IgD-negative memory B cell (primary cell): ENCODE measurements at regions not wholly inside any gene's neighbourhood (a gene's known extent, or its start where the extent isn't known, plus 50 kb on each side); places are given as distances from the start of the nearest gene placed in this dataset.

Source experiments
- H3K27ac Mint-ChIP-seq, 3 donors: one replicate each; pipeline ENCODE4 v1.8.0; 2020 to 2022; ENCODE audit warnings: mild to moderate bottlenecking in 3 of 3, mixed read lengths in 3 of 3, moderate library complexity in 1 of 3
- H3K27me3 Mint-ChIP-seq: one replicate; pipeline ENCODE4 v1.8.0; 2021; ENCODE audit warnings: mixed read lengths
- H3K36me3 Mint-ChIP-seq: one replicate; pipeline ENCODE4 v1.8.0; 2020; ENCODE audit warnings: mild to moderate bottlenecking, mixed read lengths
- H3K4me1 Mint-ChIP-seq, 3 donors: one replicate each; pipeline ENCODE4 v1.8.0; 2020 to 2022; ENCODE audit warnings: mixed read lengths in 3 of 3, mild to moderate bottlenecking in 1 of 3
- H3K4me3 Mint-ChIP-seq, 4 donors: one replicate each; pipeline ENCODE4 v1.8.0; 2020 to 2022; ENCODE audit warnings: mild to moderate bottlenecking in 4 of 4, mixed read lengths in 4 of 4, moderate library complexity in 3 of 4
- H3K9me3 Mint-ChIP-seq, 3 donors: one replicate each; pipeline ENCODE4 v1.8.0; 2020 to 2021; ENCODE audit warnings: mixed read lengths in 3 of 3, mild to moderate bottlenecking in 1 of 3

- Mint-ChIP-seq H3K36me3 (no peaks in the 10 kb centered on the region), H3K4me1 (peaks cover 0 to 2% (median 0%) of the 10 kb centered on the region in 3 donors), H3K4me3 (no peak overlapping the region), H3K9me3 (peaks cover 2 to 3% (median 2%) of the 10 kb centered on the region in 3 donors), H3K27me3 (no peaks in the 10 kb centered on the region), H3K27ac (no peak overlapping the region)
Measured at GRCh38 chr17:69757688-69758430, 317.2 kb upstream of the KCNJ16 start.

- Mint-ChIP-seq H3K4me1 (peaks cover 0 to 2% (median 0%) of the 10 kb centered on the region in 3 donors), H3K27me3 (no peaks in the 10 kb centered on the region), H3K36me3 (no peaks in the 10 kb centered on the region), H3K27ac (no peak overlapping the region), H3K9me3 (peaks cover 0 to 5% (median 4%) of the 10 kb centered on the region in 3 donors), H3K4me3 (no peak overlapping the region)
Measured at GRCh38 chr17:69760562-69760961, 314.5 kb upstream of the KCNJ16 start.

- Mint-ChIP-seq H3K9me3 (peaks cover 0 to 5% (median 4%) of the 10 kb centered on the region in 3 donors), H3K27ac (no peak overlapping the region), H3K27me3 (no peaks in the 10 kb centered on the region), H3K36me3 (no peaks in the 10 kb centered on the region), H3K4me3 (no peak overlapping the region), H3K4me1 (peaks cover 0 to 2% (median 0%) of the 10 kb centered on the region in 3 donors)
Measured at GRCh38 chr17:69761011-69761410, 314.0 kb upstream of the KCNJ16 start.

- Mint-ChIP-seq H3K4me1 (peaks cover 0 to 2% (median 0%) of the 10 kb centered on the region in 3 donors), H3K4me3 (no peak overlapping the region), H3K27ac (no peak overlapping the region), H3K9me3 (peaks cover 0 to 5% (median 4%) of the 10 kb centered on the region in 3 donors), H3K27me3 (no peaks in the 10 kb centered on the region), H3K36me3 (no peaks in the 10 kb centered on the region)
Measured at GRCh38 chr17:69761767-69762321, 313.2 kb upstream of the KCNJ16 start.

GRCh38 chr17:69762359-69762758, 312.7 kb upstream of the KCNJ16 start:
- no peak overlapping the region for H3K4me3 Mint-ChIP-seq
- H3K27me3 Mint-ChIP-seq = no peaks in the 10 kb centered on the region
- no peaks in the 10 kb centered on the region for H3K36me3 Mint-ChIP-seq
- no peak overlapping the region for H3K27ac Mint-ChIP-seq
- H3K4me1 Mint-ChIP-seq = peaks cover 0 to 2% (median 0%) of the 10 kb centered on the region in 3 donors
- peaks cover 0 to 5% (median 4%) of the 10 kb centered on the region in 3 donors for H3K9me3 Mint-ChIP-seq

GRCh38 chr17:69762766-69763165, 312.3 kb upstream of the KCNJ16 start:
- no peak overlapping the region for H3K4me3 Mint-ChIP-seq
- H3K27me3 Mint-ChIP-seq = no peaks in the 10 kb centered on the region
- H3K36me3 Mint-ChIP-seq = no peaks in the 10 kb centered on the region

GRCh38 chr17:69763503-69763902, 311.5 kb upstream of the KCNJ16 start:
- no peak overlapping the region for H3K27ac Mint-ChIP-seq
- peaks cover 0 to 4% (median 3%) of the 10 kb centered on the region in 3 donors for H3K9me3 Mint-ChIP-seq
- H3K27me3 Mint-ChIP-seq = no peaks in the 10 kb centered on the region
- H3K4me1 Mint-ChIP-seq = peaks cover 0 to 2% (median 0%) of the 10 kb centered on the region in 3 donors
- no peaks in the 10 kb centered on the region for H3K36me3 Mint-ChIP-seq
- no peak overlapping the region for H3K4me3 Mint-ChIP-seq

More at GRCh38 chr17:69762766-69763165, 312.3 kb upstream of the KCNJ16 start:
- Mint-ChIP-seq H3K27ac (no peak overlapping the region), H3K4me1 (peaks cover 0 to 2% (median 0%) of the 10 kb centered on the region in 3 donors), H3K9me3 (peaks cover 0 to 4% (median 3%) of the 10 kb centered on the region in 3 donors)

- Mint-ChIP-seq H3K27me3 (no peaks in the 10 kb centered on the region), H3K4me1 (peaks cover 0 to 2% (median 0%) of the 10 kb centered on the region in 3 donors), H3K36me3 (no peaks in the 10 kb centered on the region), H3K4me3 (no peak overlapping the region), H3K9me3 (peaks cover 0 to 4% (median 3%) of the 10 kb centered on the region in 3 donors), H3K27ac (no peak overlapping the region)
Measured at GRCh38 chr17:69764146-69764545, 310.9 kb upstream of the KCNJ16 start.

GRCh38 chr17:69769050-69769449, 306.0 kb upstream of the KCNJ16 start:
- no peaks in the 10 kb centered on the region for H3K9me3 Mint-ChIP-seq

GRCh38 chr17:69773081-69773480, 301.9 kb upstream of the KCNJ16 start:
- Mint-ChIP-seq H3K27me3 (no peaks in the 10 kb centered on the region), H3K27ac (no peak overlapping the region), H3K4me1 (no peaks in the 10 kb centered on the region), H3K9me3 (no peaks in the 10 kb centered on the region), H3K4me3 (no peak overlapping the region), H3K36me3 (no peaks in the 10 kb centered on the region)

More at GRCh38 chr17:69769050-69769449, 306.0 kb upstream of the KCNJ16 start:
- H3K27me3 Mint-ChIP-seq = no peaks in the 10 kb centered on the region
- no peaks in the 10 kb centered on the region for H3K36me3 Mint-ChIP-seq
- no peaks in the 10 kb centered on the region for H3K4me1 Mint-ChIP-seq
- H3K27ac Mint-ChIP-seq = no peak overlapping the region
- no peak overlapping the region for H3K4me3 Mint-ChIP-seq

GRCh38 chr17:69779378-69780214, 295.4 kb upstream of the KCNJ16 start:
- Mint-ChIP-seq H3K9me3 (peaks cover 0 to 11% (median 3%) of the 10 kb centered on the region in 3 donors), H3K27me3 (no peaks in the 10 kb centered on the region), H3K27ac (no peak overlapping the region), H3K4me1 (no peaks in the 10 kb centered on the region), H3K36me3 (peaks cover 2% of the 10 kb centered on the region), H3K4me3 (no peak overlapping the region)

GRCh38 chr17:69783865-69784264, 291.2 kb upstream of the KCNJ16 start:
- no peak overlapping the region for H3K4me3 Mint-ChIP-seq

GRCh38 chr17:69788957-69789356, 286.1 kb upstream of the KCNJ16 start:
- H3K27me3 Mint-ChIP-seq = no peaks in the 10 kb centered on the region
- H3K9me3 Mint-ChIP-seq = peaks cover 0 to 3% (median 2%) of the 10 kb centered on the region in 3 donors
- no peaks in the 10 kb centered on the region for H3K4me1 Mint-ChIP-seq
- H3K36me3 Mint-ChIP-seq = no peaks in the 10 kb centered on the region
- H3K4me3 Mint-ChIP-seq = no peak overlapping the region
- no peak overlapping the region for H3K27ac Mint-ChIP-seq

More at GRCh38 chr17:69783865-69784264, 291.2 kb upstream of the KCNJ16 start:
- Mint-ChIP-seq H3K27ac (no peak overlapping the region), H3K9me3 (peaks cover 2 to 11% (median 3%) of the 10 kb centered on the region in 3 donors), H3K27me3 (no peaks in the 10 kb centered on the region), H3K36me3 (peaks cover 2% of the 10 kb centered on the region), H3K4me1 (no peaks in the 10 kb centered on the region)

GRCh38 chr17:69796078-69796477, 278.9 kb upstream of the KCNJ16 start:
- Mint-ChIP-seq H3K4me3 (no peak overlapping the region), H3K27me3 (no peaks in the 10 kb centered on the region), H3K4me1 (peaks cover 0 to 1% (median 0%) of the 10 kb centered on the region in 3 donors), H3K9me3 (peaks cover 2 to 7% (median 4%) of the 10 kb centered on the region in 3 donors), H3K27ac (no peak overlapping the region), H3K36me3 (no peaks in the 10 kb centered on the region)

- Mint-ChIP-seq H3K27me3 (no peaks in the 10 kb centered on the region), H3K4me3 (no peak overlapping the region), H3K36me3 (no peaks in the 10 kb centered on the region), H3K4me1 (peaks cover 0 to 1% (median 0%) of the 10 kb centered on the region in 3 donors), H3K27ac (no peak overlapping the region), H3K9me3 (peaks cover 2 to 12% (median 4%) of the 10 kb centered on the region in 3 donors)
Measured at GRCh38 chr17:69800870-69801269, 274.2 kb upstream of the KCNJ16 start.
